Breast epithelium (tissue), 4 donors: ENCODE measurements at regions not wholly inside any gene's neighbourhood (a gene's known extent, or its start where the extent isn't known, plus 50 kb on each side); places are given as distances from the start of the nearest gene placed in this dataset.

ENCODE experiments used
- DNase-seq, 2 donors: peaks; one replicate each; pipeline ENCODE4 v3.0.0-alpha.2; 2019; ENCODE audit warnings: low spot score in 2 of 2
- H3K27ac ChIP-seq, 2 donors: fragments of 200-600 bp; sonication (generic) in 1 of 2; one replicate each; pipeline ENCODE4 v1.5.1; 2016 to 2019; ENCODE audit warnings: mild to moderate bottlenecking in 1 of 2
- H3K27me3 ChIP-seq, 2 donors: fragments of 200-600 bp; sonication (generic) in 1 of 2; one replicate each; pipeline versions ENCODE4 v1.5.1 to v1.6.0; 2017 to 2019; ENCODE audit warnings: control low read depth in 1 of 2, mild to moderate bottlenecking in 1 of 2
- H3K36me3 ChIP-seq: fragments of 200-600 bp; one replicate; pipeline ENCODE4 v1.5.1; 2019
- H3K4me1 ChIP-seq, 2 donors: fragments of 200-600 bp; sonication (generic); one replicate each; pipeline ENCODE4 v1.5.1; 2016 to 2019; ENCODE audit warnings: control low read depth in 1 of 2
- H3K4me3 ChIP-seq, 3 donors: fragments of 200-600 bp; sonication (generic); 1 replicate in 2 of 3; 2 replicates in 1 of 3; pipeline ENCODE4 v1.5.1; 2016 to 2019; ENCODE audit warnings: mild to moderate bottlenecking in 3 of 3, moderate library complexity in 2 of 3
- H3K9me3 ChIP-seq, 2 donors: fragments of 200-600 bp; sonication (generic) in 1 of 2; one replicate each; pipeline ENCODE4 v1.5.1; 2016 to 2019; ENCODE audit warnings: control low read depth in 1 of 2
- POLR2A ChIP-seq: fragments of 450-650 bp; IDR thresholded peaks from one replicate; pipeline ENCODE4 v1.6.1; 2016; ENCODE audit warnings: antibody characterized with exemption, mild to moderate bottlenecking, moderate library complexity
- POLR2AphosphoS5 ChIP-seq, 3 donors: sonication (generic); formaldehyde crosslinking; IDR thresholded peaks; one replicate each; pipeline ENCODE4 v1.6.1; 2017; ENCODE audit warnings: antibody characterized with exemption in 3 of 3
- intact Hi-C: fragments of 100-400 bp; cut with DNase I; formaldehyde crosslinking; loops from one replicate; pipeline ENCODE4 v1.15.1; 2023; ENCODE audit warnings: low total_unique reads
- TF ChIP-seq, protein P1 (sequence below), 3 donors: fragments of 450-650 bp; IDR thresholded peaks; one replicate each; pipeline ENCODE4 v1.5.1; 2016 to 2017; ENCODE audit warnings: antibody characterized with exemption in 3 of 3, mild to moderate bottlenecking in 3 of 3, moderate library complexity in 3 of 3

DNA sequence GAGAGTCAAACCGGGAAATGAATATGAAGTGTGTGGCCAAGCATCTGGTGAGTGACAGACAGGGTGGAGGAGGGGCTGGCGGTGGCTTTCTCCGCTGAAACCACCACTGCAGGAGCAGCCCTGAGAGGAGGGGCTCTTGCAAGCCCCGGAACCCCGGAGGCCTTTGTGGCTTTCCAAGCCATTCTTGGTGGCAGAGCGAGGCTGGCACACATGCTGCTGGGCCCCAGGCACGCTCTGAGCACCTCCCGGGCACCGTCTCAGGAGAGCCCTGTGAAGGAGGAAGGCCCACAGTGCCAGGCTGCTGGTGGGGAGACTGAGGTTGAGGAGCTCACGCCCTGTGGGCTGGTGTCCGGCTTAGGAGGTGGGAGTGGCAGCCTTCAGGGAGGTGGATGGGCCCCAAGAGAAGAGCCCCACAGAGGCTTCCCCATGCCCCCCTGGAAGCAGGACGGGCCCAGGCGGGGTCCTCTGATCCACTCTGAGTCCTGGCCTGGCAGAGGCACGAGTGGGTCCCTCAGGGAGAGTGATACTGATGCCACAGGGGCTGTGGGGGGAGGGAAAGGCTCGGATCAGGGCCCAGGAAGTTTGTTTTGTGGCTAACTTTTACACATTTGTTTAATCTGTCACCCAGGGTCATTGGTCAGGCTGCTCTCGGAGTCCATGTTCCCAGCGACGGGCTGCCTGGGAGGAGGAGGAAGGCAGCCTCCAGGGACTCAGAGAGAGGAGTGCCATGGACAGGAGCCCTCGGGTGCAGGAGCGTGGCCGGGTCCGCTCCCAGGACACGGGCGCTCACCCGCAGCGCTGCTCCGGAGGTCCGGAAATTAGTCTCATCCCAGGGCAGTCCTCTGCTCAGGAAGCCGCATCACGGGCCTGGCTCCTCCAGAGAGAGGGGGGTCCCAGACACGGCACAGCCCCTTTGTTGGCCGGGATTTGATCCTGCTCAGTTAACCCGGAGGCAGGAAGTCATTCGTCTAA is 170.7 kb downstream of the ERMARD start:
- Histone ChIP-seq H3K36me3 (no peaks in the 10 kb centered on the region), H3K9me3 (no peaks in the 10 kb centered on the region), H3K4me1 (no peaks in the 10 kb centered on the region), H3K4me3 (no peak overlapping the region), H3K27me3 (no peaks in the 10 kb centered on the region), H3K27ac (no peak overlapping the region)
- TF ChIP-seq POLR2AphosphoS5 (IDR thresholded peaks at IDR 0.05) (no peak), POLR2A (no peak)
- TF ChIP-seq, protein P1, sequence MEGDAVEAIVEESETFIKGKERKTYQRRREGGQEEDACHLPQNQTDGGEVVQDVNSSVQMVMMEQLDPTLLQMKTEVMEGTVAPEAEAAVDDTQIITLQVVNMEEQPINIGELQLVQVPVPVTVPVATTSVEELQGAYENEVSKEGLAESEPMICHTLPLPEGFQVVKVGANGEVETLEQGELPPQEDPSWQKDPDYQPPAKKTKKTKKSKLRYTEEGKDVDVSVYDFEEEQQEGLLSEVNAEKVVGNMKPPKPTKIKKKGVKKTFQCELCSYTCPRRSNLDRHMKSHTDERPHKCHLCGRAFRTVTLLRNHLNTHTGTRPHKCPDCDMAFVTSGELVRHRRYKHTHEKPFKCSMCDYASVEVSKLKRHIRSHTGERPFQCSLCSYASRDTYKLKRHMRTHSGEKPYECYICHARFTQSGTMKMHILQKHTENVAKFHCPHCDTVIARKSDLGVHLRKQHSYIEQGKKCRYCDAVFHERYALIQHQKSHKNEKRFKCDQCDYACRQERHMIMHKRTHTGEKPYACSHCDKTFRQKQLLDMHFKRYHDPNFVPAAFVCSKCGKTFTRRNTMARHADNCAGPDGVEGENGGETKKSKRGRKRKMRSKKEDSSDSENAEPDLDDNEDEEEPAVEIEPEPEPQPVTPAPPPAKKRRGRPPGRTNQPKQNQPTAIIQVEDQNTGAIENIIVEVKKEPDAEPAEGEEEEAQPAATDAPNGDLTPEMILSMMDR (IDR thresholded peaks at IDR 0.05) = no peak
- intact Hi-C loops = no loop called here
- DNase-seq = no peak

DNA sequence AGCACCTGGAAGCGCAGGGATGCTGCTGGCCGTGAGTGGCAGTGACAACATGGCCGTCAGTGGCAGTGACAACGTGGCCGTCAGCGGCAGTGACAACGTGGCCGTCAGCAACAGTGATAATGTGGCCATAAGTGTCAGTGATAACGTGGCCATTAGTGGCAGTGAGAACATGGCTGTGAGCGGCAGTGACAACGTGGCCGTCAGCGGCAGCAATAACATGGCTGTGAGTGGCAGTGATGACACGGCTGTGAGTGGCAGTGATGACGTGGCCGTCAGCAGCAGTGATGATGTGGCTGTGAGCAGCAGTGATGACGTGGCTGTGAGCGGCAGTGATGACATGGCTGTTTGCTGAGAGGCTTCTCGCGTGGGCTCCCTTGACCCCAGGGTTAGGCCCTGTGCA is 169.8 kb downstream of the ERMARD start:
- Histone ChIP-seq H3K9me3 (no peaks in the 10 kb centered on the region), H3K4me1 (no peaks in the 10 kb centered on the region), H3K27ac (no peak overlapping the region), H3K4me3 (no peak overlapping the region), H3K27me3 (no peaks in the 10 kb centered on the region), H3K36me3 (no peaks in the 10 kb centered on the region)
- intact Hi-C loops = no loop called here
- TF ChIP-seq POLR2AphosphoS5 (IDR thresholded peaks at IDR 0.05) (no peak), POLR2A (no peak)
- no peak for DNase-seq

DNA sequence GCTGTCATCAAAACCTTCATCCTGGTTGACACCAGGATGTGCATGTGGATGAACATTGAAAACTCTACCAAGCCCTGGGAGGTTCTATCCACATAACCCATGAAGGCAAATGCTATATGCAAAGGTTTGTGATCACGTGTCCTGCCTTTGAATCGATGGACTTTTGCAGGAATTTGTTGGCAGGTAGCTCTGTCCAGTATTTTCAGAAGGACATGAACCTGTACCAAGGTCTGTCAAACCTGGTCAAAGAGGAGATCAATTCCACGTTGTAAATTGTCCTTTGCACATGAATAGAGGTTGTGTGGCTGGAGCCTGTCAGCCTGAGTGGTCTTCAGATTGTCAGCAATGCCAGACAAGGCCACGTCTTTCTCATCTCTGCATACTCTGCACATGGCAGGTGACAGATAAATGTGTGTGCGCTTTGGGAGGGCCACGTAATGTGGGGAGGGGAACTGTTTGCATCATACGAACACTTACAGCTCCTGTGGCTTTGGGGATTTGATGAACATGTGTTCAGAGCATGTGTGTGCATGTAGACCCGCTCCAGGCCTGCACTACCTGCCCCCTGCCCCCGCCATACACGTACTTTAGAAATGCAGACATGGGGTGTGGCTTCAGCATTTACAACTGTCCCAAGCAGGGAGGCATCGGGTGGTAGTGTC is 169.1 kb downstream of the ERMARD start:
- no peak for TF ChIP-seq POLR2AphosphoS5 (IDR thresholded peaks at IDR 0.05)
- TF ChIP-seq, protein P1 (IDR thresholded peaks at IDR 0.05) = no peak
- intact Hi-C loops = no loop called here
- DNase-seq = no peak
- H3K36me3 ChIP-seq = no peaks in the 10 kb centered on the region
- H3K27ac ChIP-seq = no peak overlapping the region
- H3K4me3 ChIP-seq = no peak overlapping the region
- no peaks in the 10 kb centered on the region for H3K4me1 ChIP-seq
- H3K9me3 ChIP-seq = no peaks in the 10 kb centered on the region
- H3K27me3 ChIP-seq = no peaks in the 10 kb centered on the region

DNA sequence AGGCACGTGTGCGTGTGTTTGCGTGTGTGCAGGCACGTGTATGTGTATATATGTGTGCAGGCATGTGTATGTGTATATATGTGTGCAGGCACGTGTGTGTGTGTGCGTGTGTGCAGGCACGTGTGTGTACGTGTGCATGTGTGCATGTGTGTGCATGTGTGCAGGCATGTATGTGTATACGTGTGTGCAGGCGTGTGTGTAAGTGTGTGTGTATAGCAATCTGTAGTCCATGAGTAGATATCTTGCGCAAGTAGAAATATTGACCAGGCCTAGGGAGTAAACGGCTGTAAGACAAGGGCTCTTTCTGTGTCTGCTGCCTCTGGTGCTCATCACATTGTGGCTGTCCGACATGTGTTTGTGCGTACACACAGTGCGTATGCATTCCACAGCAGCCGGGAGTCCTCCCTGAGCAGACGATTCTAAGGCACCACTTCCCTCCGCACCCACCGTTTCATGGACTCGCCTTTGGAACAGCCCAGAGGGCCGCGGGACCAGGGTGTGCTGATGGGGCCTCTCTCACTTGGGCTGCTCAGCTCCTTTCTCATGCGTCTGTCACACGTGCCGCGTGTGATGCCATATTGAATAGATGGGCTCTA is 167.6 kb downstream of the ERMARD start:
- intact Hi-C loops = no loop called here
- Histone ChIP-seq H3K27me3 (no peaks in the 10 kb centered on the region), H3K36me3 (no peaks in the 10 kb centered on the region), H3K4me1 (no peaks in the 10 kb centered on the region), H3K27ac (no peak overlapping the region), H3K4me3 (no peak overlapping the region), H3K9me3 (no peaks in the 10 kb centered on the region)
- TF ChIP-seq POLR2A (no peak), POLR2AphosphoS5 (IDR thresholded peaks at IDR 0.05) (no peak)
- TF ChIP-seq, protein P1 (IDR thresholded peaks at IDR 0.05) = no peak
- DNase-seq = no peak

DNA sequence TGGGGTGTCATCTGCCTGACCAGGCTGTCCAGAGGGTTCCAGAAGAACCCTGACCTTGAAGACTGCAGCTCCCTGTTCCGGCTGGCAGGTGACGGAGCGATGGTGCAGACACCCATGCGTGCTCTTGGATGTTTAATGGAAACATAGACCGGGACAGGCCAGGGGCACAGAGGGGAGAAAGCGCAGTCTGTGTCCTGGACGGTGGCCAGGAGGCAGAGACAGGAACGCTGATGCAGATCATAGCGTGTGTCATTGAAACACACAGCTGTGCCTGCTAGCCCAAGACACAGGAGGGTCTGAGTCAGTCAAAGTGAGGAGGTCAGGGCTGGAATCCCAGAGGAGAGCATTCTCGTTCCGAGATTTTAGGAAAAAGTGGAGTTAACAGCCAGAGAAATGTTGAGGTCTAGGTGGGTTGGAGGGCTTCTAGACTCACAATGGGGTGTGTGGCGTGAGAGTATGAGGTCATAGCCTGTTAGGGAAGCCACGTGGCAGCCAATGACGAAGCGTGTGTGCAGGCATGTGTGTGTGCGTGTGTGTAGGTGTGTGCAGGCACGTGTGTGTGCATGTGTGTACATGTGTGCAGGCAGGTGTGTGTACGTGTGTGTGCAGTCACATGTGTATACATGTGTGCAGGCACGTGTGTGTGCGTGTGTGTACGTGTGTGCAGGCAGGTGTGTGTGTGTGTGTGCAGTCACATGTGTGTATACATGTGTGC is 167.0 kb downstream of the ERMARD start:
- Histone ChIP-seq H3K4me1 (no peaks in the 10 kb centered on the region), H3K27me3 (no peaks in the 10 kb centered on the region), H3K36me3 (no peaks in the 10 kb centered on the region), H3K27ac (no peak overlapping the region), H3K4me3 (no peak overlapping the region), H3K9me3 (no peaks in the 10 kb centered on the region)
- intact Hi-C loops = no loop called here
- no peak for TF ChIP-seq POLR2A
- TF ChIP-seq, protein P1 (IDR thresholded peaks at IDR 0.05) = no peak
- no peak for TF ChIP-seq POLR2AphosphoS5 (IDR thresholded peaks at IDR 0.05)
- no peak for DNase-seq
